Gastrocnemius medialis (tissue), 4 donors: ENCODE measurements at regions not wholly inside any gene's neighbourhood (a gene's known extent, or its start where the extent isn't known, plus 50 kb on each side); places are given as distances from the start of the nearest gene placed in this dataset.

Experiments
- POLR2A ChIP-seq, 2 donors: fragments of 450-650 bp; IDR thresholded peaks; one replicate each; pipeline ENCODE4 v1.6.1; 2017; ENCODE audit warnings: antibody characterized with exemption in 2 of 2, mild to moderate bottlenecking in 2 of 2, moderate library complexity in 2 of 2
- TF ChIP-seq, protein P1 (sequence below), 5 experiments: fragments of 450-650 bp in 3 of 5; fragments of 200-600 bp in 2 of 5; sonication (generic) in 2 of 5; IDR thresholded peaks in 4 of 5; conservative IDR thresholded peaks in 1 of 5; 1 replicate in 4 of 5; 2 replicates in 1 of 5; pipeline ENCODE4 v1.5.1; 2016 to 2019; ENCODE audit warnings: antibody characterized with exemption in 5 of 5, mild to moderate bottlenecking in 3 of 5, moderate library complexity in 3 of 5

DNA sequence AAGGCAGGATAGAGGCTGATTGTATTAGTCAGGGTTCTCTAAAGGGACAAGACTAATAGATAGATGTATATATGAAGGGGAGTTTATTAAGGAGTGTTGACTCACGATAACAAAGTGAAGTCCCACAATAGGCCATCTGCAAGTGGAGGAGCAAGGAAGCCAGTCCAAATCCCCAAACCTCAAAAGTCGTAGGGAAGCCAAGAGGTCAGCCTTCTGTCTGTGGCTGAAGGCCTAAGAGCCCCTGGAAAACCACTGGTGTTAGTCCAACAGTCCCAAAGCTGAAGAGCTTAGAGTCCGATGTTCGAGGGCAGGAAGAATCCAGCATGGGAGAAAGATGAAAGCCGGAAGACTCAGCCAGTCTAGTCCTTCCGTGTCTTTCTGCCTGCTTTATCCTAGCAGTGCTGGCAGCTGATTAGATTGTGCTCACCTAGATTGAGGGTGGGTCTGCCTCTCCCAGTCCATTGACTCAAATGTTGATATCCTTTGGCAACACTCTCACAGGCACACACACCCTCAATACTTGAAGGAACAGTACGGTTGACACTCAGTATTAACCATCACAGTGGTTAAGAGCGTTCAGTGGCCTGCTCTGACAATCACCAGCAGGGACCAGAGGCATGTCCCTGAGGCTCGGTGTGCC is 135.6 kb downstream of the CSNK2A3 start:
- no peak for TF ChIP-seq POLR2A (IDR thresholded peaks at IDR 0.05)
- TF ChIP-seq, protein P1, sequence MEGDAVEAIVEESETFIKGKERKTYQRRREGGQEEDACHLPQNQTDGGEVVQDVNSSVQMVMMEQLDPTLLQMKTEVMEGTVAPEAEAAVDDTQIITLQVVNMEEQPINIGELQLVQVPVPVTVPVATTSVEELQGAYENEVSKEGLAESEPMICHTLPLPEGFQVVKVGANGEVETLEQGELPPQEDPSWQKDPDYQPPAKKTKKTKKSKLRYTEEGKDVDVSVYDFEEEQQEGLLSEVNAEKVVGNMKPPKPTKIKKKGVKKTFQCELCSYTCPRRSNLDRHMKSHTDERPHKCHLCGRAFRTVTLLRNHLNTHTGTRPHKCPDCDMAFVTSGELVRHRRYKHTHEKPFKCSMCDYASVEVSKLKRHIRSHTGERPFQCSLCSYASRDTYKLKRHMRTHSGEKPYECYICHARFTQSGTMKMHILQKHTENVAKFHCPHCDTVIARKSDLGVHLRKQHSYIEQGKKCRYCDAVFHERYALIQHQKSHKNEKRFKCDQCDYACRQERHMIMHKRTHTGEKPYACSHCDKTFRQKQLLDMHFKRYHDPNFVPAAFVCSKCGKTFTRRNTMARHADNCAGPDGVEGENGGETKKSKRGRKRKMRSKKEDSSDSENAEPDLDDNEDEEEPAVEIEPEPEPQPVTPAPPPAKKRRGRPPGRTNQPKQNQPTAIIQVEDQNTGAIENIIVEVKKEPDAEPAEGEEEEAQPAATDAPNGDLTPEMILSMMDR (IDR thresholded peaks at IDR 0.05 in 4 of 5, conservative IDR thresholded peaks at IDR 0.05 in 1 of 5) = no peak
